Neural crest cell (in vitro differentiated cells): ENCODE measurements at regions not wholly inside any gene's neighbourhood (a gene's known extent, or its start where the extent isn't known, plus 50 kb on each side); places are given as distances from the start of the nearest gene placed in this dataset.

Experiments
- DNase-seq: peaks from one replicate; pipeline ENCODE4 v3.0.0; 2021; ENCODE audit warnings: low read depth, mixed read lengths, low spot score
- H3K27ac Mint-ChIP-seq: one replicate; pipeline ENCODE4 v1.8.0; 2021; ENCODE audit warnings: mild to moderate bottlenecking, mixed read lengths; ENCODE audit not compliant: unreplicated experiment
- H3K27me3 Mint-ChIP-seq: 2 replicates; pipeline ENCODE4 v1.8.0; 2021; ENCODE audit warnings: low read depth, mild to moderate bottlenecking, mixed read lengths
- H3K36me3 Mint-ChIP-seq: 2 replicates; pipeline ENCODE4 v1.8.0; 2021; ENCODE audit warnings: low read depth, mild to moderate bottlenecking, mixed read lengths
- H3K4me1 Mint-ChIP-seq: 2 replicates; pipeline ENCODE4 v1.8.0; 2021; ENCODE audit warnings: mixed read lengths
- H3K4me3 Mint-ChIP-seq: one replicate; pipeline ENCODE4 v1.8.0; 2021; ENCODE audit warnings: mild to moderate bottlenecking, mixed read lengths
- H3K9me3 Mint-ChIP-seq: 2 replicates; pipeline ENCODE4 v1.8.0; 2021; ENCODE audit warnings: mixed read lengths
- TF ChIP-seq, protein P1 (sequence below): fragments of 200-600 bp; sonication (generic); conservative IDR thresholded peaks from 2 replicates; pipeline ENCODE4 v1.5.0; 2021; ENCODE audit warnings: antibody characterized with exemption, mild to moderate bottlenecking

DNA sequence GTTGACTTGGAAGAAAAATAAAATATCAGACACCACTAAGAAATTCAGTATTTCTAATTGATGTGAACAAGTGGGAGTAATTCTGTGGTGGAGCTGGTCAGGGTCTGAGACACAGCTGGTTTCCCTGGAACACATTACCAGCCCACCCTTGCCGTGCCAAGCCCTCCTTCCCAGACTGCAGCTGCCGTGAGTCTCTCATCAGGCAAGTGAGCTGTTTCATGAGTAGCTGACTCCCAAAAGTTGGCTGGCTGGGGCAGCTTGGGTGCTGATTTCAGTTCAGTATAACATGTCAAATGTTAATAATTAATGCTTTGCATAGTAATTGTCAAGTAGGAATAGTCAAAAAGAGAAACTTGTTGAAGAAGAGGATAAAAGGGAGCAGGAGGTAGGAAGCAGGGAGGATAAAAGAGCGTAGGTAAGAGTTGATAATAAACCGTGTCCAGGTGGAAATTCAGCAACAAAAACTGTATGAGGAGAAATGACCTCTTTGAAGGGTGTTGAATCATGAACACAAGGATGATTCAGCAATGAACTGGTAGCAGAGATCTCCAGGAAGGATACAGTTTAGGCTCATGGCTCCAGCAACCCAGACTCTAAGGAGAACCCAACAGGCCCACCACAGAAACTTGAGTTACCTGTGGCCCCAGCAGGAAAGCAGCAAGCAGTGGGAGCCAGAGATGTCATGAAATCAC is 110.9 kb upstream of the SSTR4 start:
- Mint-ChIP-seq H3K9me3 (no peaks in the 10 kb centered on the region), H3K27ac (no peak overlapping the region), H3K27me3 (peaks cover 23% of the 10 kb centered on the region), H3K4me3 (no peak overlapping the region), H3K36me3 (no peaks in the 10 kb centered on the region), H3K4me1 (no peaks in the 10 kb centered on the region)
- TF ChIP-seq, protein P1, sequence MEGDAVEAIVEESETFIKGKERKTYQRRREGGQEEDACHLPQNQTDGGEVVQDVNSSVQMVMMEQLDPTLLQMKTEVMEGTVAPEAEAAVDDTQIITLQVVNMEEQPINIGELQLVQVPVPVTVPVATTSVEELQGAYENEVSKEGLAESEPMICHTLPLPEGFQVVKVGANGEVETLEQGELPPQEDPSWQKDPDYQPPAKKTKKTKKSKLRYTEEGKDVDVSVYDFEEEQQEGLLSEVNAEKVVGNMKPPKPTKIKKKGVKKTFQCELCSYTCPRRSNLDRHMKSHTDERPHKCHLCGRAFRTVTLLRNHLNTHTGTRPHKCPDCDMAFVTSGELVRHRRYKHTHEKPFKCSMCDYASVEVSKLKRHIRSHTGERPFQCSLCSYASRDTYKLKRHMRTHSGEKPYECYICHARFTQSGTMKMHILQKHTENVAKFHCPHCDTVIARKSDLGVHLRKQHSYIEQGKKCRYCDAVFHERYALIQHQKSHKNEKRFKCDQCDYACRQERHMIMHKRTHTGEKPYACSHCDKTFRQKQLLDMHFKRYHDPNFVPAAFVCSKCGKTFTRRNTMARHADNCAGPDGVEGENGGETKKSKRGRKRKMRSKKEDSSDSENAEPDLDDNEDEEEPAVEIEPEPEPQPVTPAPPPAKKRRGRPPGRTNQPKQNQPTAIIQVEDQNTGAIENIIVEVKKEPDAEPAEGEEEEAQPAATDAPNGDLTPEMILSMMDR = no peak
- no peak for DNase-seq

DNA sequence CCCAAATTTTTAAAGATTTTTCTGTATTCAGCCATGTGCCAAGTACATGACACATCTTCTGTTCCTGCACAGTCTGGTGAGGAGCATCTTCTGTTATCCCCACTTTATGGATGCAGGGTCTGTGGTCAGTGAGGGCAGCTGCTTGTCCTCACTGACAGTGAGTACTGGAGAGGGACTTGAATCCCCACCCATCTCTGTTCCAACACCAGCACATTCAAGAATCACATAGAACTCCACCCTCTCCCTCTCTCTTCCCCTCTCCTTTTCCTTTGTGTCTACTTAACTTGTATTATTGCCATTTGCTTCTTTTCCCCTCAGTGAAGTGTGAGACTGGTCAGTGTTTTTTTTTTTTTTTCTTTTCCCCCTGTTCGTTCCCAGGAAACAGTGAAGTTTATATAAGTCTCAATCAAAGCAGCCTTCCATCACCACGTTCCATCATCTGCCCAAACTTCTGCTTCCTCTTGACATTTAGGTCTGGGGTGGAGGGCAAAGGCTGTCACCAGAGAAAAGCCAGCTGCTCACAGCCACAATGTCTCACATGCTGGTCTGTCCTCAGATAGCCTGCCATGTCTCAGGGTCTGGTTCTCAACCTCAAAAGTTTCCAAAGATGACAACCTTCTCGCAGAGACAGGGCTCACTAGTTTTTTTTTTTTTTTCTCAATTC is 110.0 kb upstream of the SSTR4 start:
- Mint-ChIP-seq H3K36me3 (no peaks in the 10 kb centered on the region), H3K9me3 (no peaks in the 10 kb centered on the region), H3K4me3 (no peak overlapping the region), H3K27ac (no peak overlapping the region), H3K4me1 (no peaks in the 10 kb centered on the region), H3K27me3 (peaks cover 23% of the 10 kb centered on the region)
- DNase-seq = no peak
- TF ChIP-seq, protein P1 = no peak

DNA sequence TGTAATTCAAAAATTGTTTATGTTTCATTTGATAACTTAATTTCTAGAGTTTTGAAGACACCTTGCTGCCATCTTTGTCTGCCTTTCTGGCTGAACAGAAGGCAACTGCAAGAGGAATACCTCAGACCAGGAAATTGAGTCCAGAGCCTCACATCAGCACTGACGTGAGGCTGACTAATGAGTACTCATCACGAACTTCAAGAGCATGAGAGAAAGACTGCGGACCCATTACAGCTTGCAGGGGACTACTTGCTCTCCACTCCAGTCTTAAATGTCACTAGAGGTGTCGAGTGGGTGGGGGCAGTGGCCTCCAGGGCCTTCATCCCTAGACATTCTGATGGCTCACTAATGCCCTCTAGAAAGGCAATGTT is 109.5 kb upstream of the SSTR4 start:
- Mint-ChIP-seq H3K27ac (no peak overlapping the region), H3K4me3 (no peak overlapping the region), H3K4me1 (no peaks in the 10 kb centered on the region), H3K36me3 (no peaks in the 10 kb centered on the region), H3K27me3 (peaks cover 23% of the 10 kb centered on the region), H3K9me3 (no peaks in the 10 kb centered on the region)
- DNase-seq = no peak
- TF ChIP-seq, protein P1 = no peak

DNA sequence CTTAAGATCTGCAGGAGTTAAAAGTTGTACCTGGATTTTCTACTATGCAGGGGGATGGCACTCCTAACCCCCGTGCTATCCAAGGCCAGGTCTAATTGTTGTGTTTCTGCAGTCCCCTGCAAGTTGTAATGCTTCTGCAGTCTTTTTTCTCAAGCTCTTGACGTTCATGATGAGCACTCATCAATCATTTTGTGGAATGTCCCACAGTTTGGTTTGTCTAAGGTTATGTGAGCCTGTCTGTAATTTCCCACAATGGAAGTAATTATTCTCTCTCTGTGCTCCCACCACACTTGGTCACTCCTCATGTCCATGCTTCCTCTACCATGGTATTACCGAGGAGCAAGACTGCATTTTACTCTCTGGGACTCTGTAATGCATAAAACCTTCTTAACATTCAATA is 107.6 kb upstream of the SSTR4 start:
- H3K4me3 Mint-ChIP-seq = no peak overlapping the region
- H3K27me3 Mint-ChIP-seq = peaks cover 23% of the 10 kb centered on the region
- TF ChIP-seq, protein P1 = no peak
- H3K36me3 Mint-ChIP-seq = no peaks in the 10 kb centered on the region
- DNase-seq = no peak
- no peaks in the 10 kb centered on the region for H3K9me3 Mint-ChIP-seq
- H3K4me1 Mint-ChIP-seq = no peaks in the 10 kb centered on the region
- no peak overlapping the region for H3K27ac Mint-ChIP-seq

DNA sequence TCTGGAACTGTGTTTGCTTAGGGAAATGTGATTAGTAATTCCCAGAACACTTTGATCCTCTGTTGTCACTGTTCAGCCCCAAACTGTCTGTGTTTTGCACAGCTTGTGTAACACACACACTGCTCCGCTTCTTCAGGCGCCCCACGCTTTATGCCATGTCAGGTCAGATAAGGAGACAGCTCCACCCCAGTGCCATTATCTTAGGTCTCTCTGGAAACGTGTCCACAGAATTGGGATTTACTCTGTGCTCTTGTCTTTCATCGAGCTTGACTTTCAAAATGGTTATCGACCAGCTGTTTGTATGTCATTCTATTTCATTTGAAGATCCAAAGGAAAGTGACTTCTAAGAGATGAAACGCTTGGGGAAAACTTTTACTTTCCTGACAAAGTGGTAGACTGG is 106.4 kb upstream of the SSTR4 start:
- Mint-ChIP-seq H3K27ac (no peak overlapping the region), H3K4me1 (no peaks in the 10 kb centered on the region), H3K27me3 (peaks cover 23% of the 10 kb centered on the region), H3K9me3 (no peaks in the 10 kb centered on the region), H3K36me3 (no peaks in the 10 kb centered on the region), H3K4me3 (no peak overlapping the region)
- DNase-seq = no peak
- TF ChIP-seq, protein P1 = no peak
